Tibial nerve (tissue), 4 donors: ENCODE measurements at regions not wholly inside any gene's neighbourhood (a gene's known extent, or its start where the extent isn't known, plus 50 kb on each side); places are given as distances from the start of the nearest gene placed in this dataset.

Experiments used
- DNase-seq, 2 donors: peaks; one replicate each; pipeline ENCODE4 v3.0.0-alpha.2; 2019; ENCODE audit warnings: low spot score in 2 of 2
- H3K27ac ChIP-seq, 4 donors: fragments of 200-600 bp; sonication (generic) in 3 of 4; one replicate each; pipeline ENCODE4 v1.5.1; 2017 to 2019; ENCODE audit warnings: mild to moderate bottlenecking in 1 of 4
- H3K27me3 ChIP-seq, 2 donors: fragments of 200-600 bp; sonication (generic) in 1 of 2; one replicate each; pipeline versions ENCODE4 v1.5.1 to v1.6.0; 2017 to 2019
- H3K36me3 ChIP-seq, 3 donors: fragments of 200-600 bp; sonication (generic); one replicate each; pipeline ENCODE4 v1.5.1; 2018 to 2019
- H3K4me1 ChIP-seq, 4 donors: fragments of 200-600 bp; sonication (generic) in 3 of 4; one replicate each; pipeline ENCODE4 v1.5.1; 2017 to 2019
- H3K4me3 ChIP-seq, 4 donors: fragments of 200-600 bp; sonication (generic) in 3 of 4; one replicate each; pipeline ENCODE4 v1.5.1; 2017 to 2019; ENCODE audit warnings: mild to moderate bottlenecking in 1 of 4, moderate library complexity in 1 of 4
- H3K9me3 ChIP-seq, 4 donors: fragments of 200-600 bp; sonication (generic) in 3 of 4; one replicate each; pipeline ENCODE4 v1.5.1; 2017 to 2019
- EP300 ChIP-seq, 2 donors: sonication (generic); formaldehyde crosslinking; IDR thresholded peaks; one replicate each; pipeline ENCODE4 v1.6.1; 2017; ENCODE audit warnings: antibody characterized with exemption in 2 of 2, mild to moderate bottlenecking in 1 of 2
- POLR2A ChIP-seq, 2 donors: fragments of 450-650 bp; IDR thresholded peaks; one replicate each; pipeline ENCODE4 v1.6.1; 2017; ENCODE audit warnings: antibody characterized with exemption in 2 of 2, mild to moderate bottlenecking in 2 of 2, moderate library complexity in 2 of 2
- WGBS, 2 donors: methylation state at CpG; one replicate each; pipeline ENCODE4 v1.1.5; 2018; 5-methylcytosine and 5-hydroxymethylcytosine counted together
- TF ChIP-seq, protein P1 (sequence below), 5 experiments: fragments of 200-600 bp in 3 of 5; fragments of 450-650 bp in 2 of 5; sonication (generic) in 3 of 5; IDR thresholded peaks; one replicate each; pipeline ENCODE4 v1.5.1; 2016 to 2019; ENCODE audit warnings: antibody characterized with exemption in 5 of 5, mild to moderate bottlenecking in 3 of 5, moderate library complexity in 2 of 5

DNA sequence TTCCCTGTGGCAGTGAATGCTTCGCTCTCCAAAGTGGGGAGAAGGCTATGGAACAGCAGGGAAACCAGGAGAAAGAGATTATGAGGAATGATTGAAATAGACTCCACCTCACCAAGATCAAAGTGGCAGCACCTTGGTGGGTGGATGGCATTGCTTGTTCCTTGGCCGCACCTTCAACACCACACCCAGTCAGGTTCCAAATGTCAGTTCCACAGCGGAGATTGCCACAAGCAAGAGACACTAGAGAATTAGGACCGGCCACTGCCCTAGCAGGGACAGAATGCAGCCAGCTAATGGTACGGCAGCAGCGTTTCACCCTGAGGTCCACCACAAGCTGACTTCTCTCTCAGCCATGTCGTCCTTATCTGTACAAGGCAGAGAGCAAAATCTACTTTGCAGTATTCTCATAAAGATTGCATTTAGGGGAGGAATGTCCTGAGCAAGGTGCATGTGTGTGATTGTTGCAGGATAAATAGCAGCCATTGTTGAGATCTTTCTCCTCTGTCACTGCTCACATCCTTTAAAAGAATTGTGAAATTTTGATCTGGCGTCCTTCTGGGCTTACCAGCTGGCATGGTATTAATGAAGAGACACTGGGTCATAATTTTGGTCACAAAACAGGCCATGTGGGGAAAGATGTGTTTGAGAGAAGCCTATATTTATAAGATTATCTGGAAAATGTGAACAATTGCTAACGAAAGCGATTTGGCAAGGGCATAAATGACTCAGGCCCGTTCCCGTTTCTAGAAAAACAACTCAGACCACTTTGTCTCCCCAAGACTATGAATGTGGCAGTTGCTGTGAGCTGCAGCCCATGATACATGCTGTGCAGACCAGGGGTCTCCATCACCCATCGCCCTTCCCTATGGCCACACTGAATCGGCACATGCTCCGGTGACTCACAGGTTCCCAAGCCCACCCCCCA lies 228.6 kb upstream of the ID2 start:
- DNase-seq, result no peak
- Histone ChIP-seq H3K4me1 (peaks cover 0 to 12% (median 4%) of the 10 kb centered on the region in 4 donors), H3K36me3 (no peaks in the 10 kb centered on the region), H3K9me3 (no peaks in the 10 kb centered on the region), H3K27me3 (peaks cover 0 to 17% of the 10 kb centered on the region in 2 donors), H3K4me3 (no peak overlapping the region), H3K27ac (no peak overlapping the region)
- WGBS, 2 donors, result 82 to 88% methylated on average over 15 of the region's 15 CpGs
- TF ChIP-seq, protein P1, sequence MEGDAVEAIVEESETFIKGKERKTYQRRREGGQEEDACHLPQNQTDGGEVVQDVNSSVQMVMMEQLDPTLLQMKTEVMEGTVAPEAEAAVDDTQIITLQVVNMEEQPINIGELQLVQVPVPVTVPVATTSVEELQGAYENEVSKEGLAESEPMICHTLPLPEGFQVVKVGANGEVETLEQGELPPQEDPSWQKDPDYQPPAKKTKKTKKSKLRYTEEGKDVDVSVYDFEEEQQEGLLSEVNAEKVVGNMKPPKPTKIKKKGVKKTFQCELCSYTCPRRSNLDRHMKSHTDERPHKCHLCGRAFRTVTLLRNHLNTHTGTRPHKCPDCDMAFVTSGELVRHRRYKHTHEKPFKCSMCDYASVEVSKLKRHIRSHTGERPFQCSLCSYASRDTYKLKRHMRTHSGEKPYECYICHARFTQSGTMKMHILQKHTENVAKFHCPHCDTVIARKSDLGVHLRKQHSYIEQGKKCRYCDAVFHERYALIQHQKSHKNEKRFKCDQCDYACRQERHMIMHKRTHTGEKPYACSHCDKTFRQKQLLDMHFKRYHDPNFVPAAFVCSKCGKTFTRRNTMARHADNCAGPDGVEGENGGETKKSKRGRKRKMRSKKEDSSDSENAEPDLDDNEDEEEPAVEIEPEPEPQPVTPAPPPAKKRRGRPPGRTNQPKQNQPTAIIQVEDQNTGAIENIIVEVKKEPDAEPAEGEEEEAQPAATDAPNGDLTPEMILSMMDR (IDR thresholded peaks at IDR 0.05), result no peak
- TF ChIP-seq POLR2A (IDR thresholded peaks at IDR 0.05) (no peak), EP300 (IDR thresholded peaks at IDR 0.05) (no peak)

DNA sequence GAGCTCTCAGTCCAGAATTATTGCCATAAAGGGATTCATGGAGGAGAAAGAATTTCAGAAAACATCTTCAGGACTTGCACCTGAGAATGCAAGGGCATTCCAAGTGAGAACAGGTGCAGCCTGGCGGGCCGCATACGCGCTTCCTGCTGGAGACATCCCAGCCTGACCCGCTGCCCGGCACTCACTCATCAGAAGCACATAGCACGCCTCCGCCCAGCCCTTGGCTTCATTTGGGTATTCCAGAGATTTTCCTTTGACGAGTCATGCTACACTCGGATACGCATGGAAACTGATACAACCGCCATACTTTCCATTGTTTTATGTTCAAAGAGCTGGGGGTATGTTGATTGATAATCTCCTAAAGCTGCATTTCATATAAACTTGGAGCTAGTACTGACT lies 228.0 kb upstream of the ID2 start:
- no peak overlapping the region for H3K4me3 ChIP-seq
- no peaks in the 10 kb centered on the region for H3K36me3 ChIP-seq
- TF ChIP-seq POLR2A (IDR thresholded peaks at IDR 0.05) (no peak), EP300 (IDR thresholded peaks at IDR 0.05) (no peak)
- TF ChIP-seq, protein P1 (IDR thresholded peaks at IDR 0.05), result no peak
- H3K27ac ChIP-seq, result no peak overlapping the region
- WGBS, 2 donors, result 80 to 96% methylated on average over 12 of the region's 12 CpGs
- H3K27me3 ChIP-seq, result peaks cover 0 to 17% of the 10 kb centered on the region in 2 donors
- DNase-seq, result no peak
- H3K9me3 ChIP-seq, result no peaks in the 10 kb centered on the region
- peaks cover 0 to 12% (median 4%) of the 10 kb centered on the region in 4 donors for H3K4me1 ChIP-seq

DNA sequence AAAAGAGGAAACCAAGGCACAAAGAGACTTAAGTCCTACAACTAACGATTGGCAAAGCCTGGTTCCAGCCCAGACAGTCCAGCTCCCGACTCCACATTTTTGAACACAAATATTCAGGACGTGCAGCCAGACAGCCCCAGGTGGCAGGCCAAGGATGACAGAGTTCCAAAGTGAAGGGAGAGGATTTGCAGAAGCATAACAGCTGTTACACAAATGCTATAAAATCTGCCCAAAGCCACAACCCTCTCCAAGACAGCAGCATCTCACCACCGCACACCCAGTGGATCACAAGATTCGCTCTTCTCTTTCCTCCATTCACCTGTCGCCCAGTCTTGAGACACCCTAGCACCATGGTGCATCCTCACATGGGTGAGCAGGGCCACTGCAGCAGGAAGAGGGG lies 227.1 kb upstream of the ID2 start:
- no peak overlapping the region for H3K27ac ChIP-seq
- H3K27me3 ChIP-seq, result peaks cover 0 to 23% of the 10 kb centered on the region in 2 donors
- no peaks in the 10 kb centered on the region for H3K36me3 ChIP-seq
- no peaks in the 10 kb centered on the region for H3K9me3 ChIP-seq
- H3K4me3 ChIP-seq, result no peak overlapping the region
- no peak for TF ChIP-seq EP300 (IDR thresholded peaks at IDR 0.05)
- TF ChIP-seq, protein P1 (IDR thresholded peaks at IDR 0.05), result no peak
- TF ChIP-seq POLR2A (IDR thresholded peaks at IDR 0.05), result no peak
- WGBS, 2 donors, result 91 to 93% methylated on average over 5 to 6 of the region's 6 CpGs
- no peak for DNase-seq
- H3K4me1 ChIP-seq, result peaks cover 0 to 12% (median 4%) of the 10 kb centered on the region in 4 donors

DNA sequence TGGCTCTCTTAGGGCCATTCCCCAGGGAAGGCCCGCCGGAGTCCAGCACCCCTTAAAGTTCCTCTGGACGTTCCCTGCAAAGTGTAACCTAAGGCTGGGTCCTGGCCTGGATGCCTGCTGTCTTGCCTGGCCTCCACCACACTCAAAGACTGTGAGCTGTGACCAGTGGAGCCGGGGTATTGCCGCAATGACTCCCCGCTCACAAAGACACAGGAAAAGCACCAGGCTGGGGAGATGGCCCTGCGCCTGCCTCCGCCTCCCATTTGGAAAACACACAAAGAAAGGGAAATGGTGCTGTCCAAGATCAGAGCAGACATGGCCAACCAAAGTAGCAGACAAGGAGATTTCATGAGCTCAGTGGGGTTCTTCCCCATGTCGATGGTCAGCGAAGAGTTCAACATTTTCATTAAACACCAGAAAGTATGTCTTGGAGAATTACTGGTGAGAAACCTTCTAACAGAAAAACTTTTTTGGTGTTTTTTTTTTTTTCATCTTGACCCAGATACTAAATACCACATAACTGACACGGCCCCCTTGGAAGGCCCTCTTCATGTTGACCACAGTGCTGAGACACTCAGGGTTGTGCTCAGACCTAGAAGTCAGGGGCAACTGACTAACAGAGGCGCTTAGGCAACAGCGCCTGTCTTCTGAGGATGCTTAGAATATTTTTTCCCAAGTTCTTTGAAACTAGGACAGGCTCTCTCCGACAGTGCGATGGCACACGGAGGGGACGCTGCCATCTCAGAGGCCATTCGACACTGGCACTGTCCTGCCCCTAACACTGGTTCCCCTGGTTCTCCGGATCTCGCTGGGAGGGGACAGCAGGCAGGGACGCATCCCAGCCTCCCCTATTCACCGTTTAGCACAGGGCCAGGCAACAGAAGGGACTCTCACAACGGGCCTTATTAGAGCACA lies 226.4 kb upstream of the ID2 start:
- no peak overlapping the region for H3K27ac ChIP-seq
- H3K9me3 ChIP-seq, result no peaks in the 10 kb centered on the region
- no peak for DNase-seq
- no peaks in the 10 kb centered on the region for H3K36me3 ChIP-seq
- H3K27me3 ChIP-seq, result peaks cover 0 to 27% of the 10 kb centered on the region in 2 donors
- 86 to 88% methylated on average over 22 to 23 of the region's 23 CpGs for WGBS, 2 donors
- H3K4me3 ChIP-seq, result no peak overlapping the region
- H3K4me1 ChIP-seq, result peaks cover 0 to 12% (median 4%) of the 10 kb centered on the region in 4 donors
- TF ChIP-seq POLR2A (IDR thresholded peaks at IDR 0.05) (no peak), EP300 (IDR thresholded peaks at IDR 0.05) (no peak)
- TF ChIP-seq, protein P1 (IDR thresholded peaks at IDR 0.05), result no peak
